K562 (cell line): ENCODE measurements at regions not wholly inside any gene's neighbourhood (a gene's known extent, or its start where the extent isn't known, plus 50 kb on each side); places are given as distances from the start of the nearest gene placed in this dataset.

Source experiments
- ATAC-seq: fragments of 200-7000 bp; cut with Tn5 transposase; 3 replicates; pipeline ENCODE4 v1.9.1; 2020; ENCODE audit warnings: moderate library complexity
- BruUV-seq: library from RNA; stranded (reverse); fragments of 400-500 nt; replicated peaks from 2 replicates; lab custom pipeline; 2021; lab: Mats Ljungman, UMichigan
- CTCF ChIA-PET: fragments of 300-600 bp; formaldehyde crosslinking; extraction: SDS; loops from one replicate; lab custom pipeline; 2021; ENCODE audit warnings: low intra/inter-chr PET ratio; lab: Yijun Ruan, JAX
- POLR2A ChIA-PET: fragments of 300-600, 350-650 bp; sonication (Branson Sonifier 250); formaldehyde crosslinking; extraction: SDS; loops from one replicate; lab custom pipeline; 2021; ENCODE audit warnings: antibody characterized with exemption, inconsistent platforms; lab: Yijun Ruan, JAX
- DNase-seq, 4 experiments: peaks; one replicate each; pipeline versions ENCODE4 v3.0.0 to v3.0.0-alpha.2; 2011 to 2018; ENCODE audit warnings: low spot score in 3 of 4, mixed read lengths in 3 of 4; ENCODE audit errors: extremely low read depth in 1 of 4
- FAIRE-seq: peaks from 2 replicates; lab custom pipeline; 2011; peaks lifted over from hg19 to GRCh38; lab: Jason Lieb, UNC
- H2AFZ ChIP-seq: 2 replicates; pipeline ENCODE4 v1.6.0; 2011; ENCODE audit warnings: low read depth, low read length, control low read depth, inconsistent platforms
- H3K27ac ChIP-seq: fragments of 200-600 bp; 3 replicates; pipeline ENCODE4 v1.8.0; 2011; ENCODE audit warnings: low read depth, mild to moderate bottlenecking, control low read depth, inconsistent platforms, low read length, moderate library complexity, mixed read lengths; ENCODE audit errors: extremely low read depth
- H3K27me3 ChIP-seq, 2 experiments: fragments of 300-600 bp in 1 of 2; 2 replicates in 1 of 2; 3 replicates in 1 of 2; pipeline versions ENCODE4 v1.6.0 to v1.8.0; 2011; ENCODE audit warnings: inconsistent platforms in 2 of 2, low read length in 2 of 2, mild to moderate bottlenecking in 1 of 2, mixed read lengths in 1 of 2, moderate library complexity in 1 of 2; ENCODE audit not compliant: control insufficient read depth in 2 of 2, insufficient read depth in 2 of 2
- H3K36me3 ChIP-seq: fragments of 300-600 bp; 3 replicates; pipeline ENCODE4 v1.8.0; 2011; ENCODE audit warnings: mild to moderate bottlenecking, low read length, inconsistent platforms; ENCODE audit not compliant: control insufficient read depth, insufficient read depth
- H3K4me1 ChIP-seq, 2 experiments: fragments of 200-600 bp in 1 of 2; replicated peaks in 1 of 2; 2 replicates in 1 of 2; 3 replicates in 1 of 2; pipeline versions ENCODE4 v1.5.1 to v1.8.0; 2011; ENCODE audit warnings: inconsistent platforms in 2 of 2, low read length in 2 of 2, mild to moderate bottlenecking in 1 of 2, mixed read lengths in 1 of 2, moderate library complexity in 1 of 2; ENCODE audit not compliant: control insufficient read depth in 2 of 2, insufficient read depth in 2 of 2
- H3K4me2 ChIP-seq: 2 replicates; pipeline ENCODE4 v1.6.1; 2011; ENCODE audit warnings: low read length, control low read depth, inconsistent platforms, mixed read lengths; ENCODE audit not compliant: insufficient read depth
- H3K4me3 ChIP-seq: fragments of 200-600 bp; sonication (generic), shearing (Covaris generic); 2 replicates; pipeline ENCODE4 v1.5.1; 2016; ENCODE audit warnings: control low read depth, inconsistent platforms
- H3K79me2 ChIP-seq: fragments of 200-600 bp; 3 replicates; pipeline ENCODE4 v1.8.0; 2011; ENCODE audit warnings: low read length, inconsistent platforms; ENCODE audit not compliant: control insufficient read depth, insufficient read depth
- H3K9ac ChIP-seq, 2 experiments: 2 replicates each; pipeline versions ENCODE4 v1.6.0 to v1.6.1; 2011; ENCODE audit warnings: low read depth in 2 of 2, low read length in 2 of 2, control low read depth in 1 of 2, inconsistent platforms in 1 of 2, mild to moderate bottlenecking in 1 of 2, mixed read lengths in 1 of 2; ENCODE audit not compliant: insufficient read depth in 1 of 2
- H3K9me1 ChIP-seq: one replicate; pipeline ENCODE4 v1.6.0; 2011; ENCODE audit warnings: inconsistent platforms, mild to moderate bottlenecking, low read length, moderate library complexity; ENCODE audit not compliant: control insufficient read depth, insufficient read depth
- H3K9me3 ChIP-seq: replicated peaks from 2 replicates; pipeline ENCODE4 v1.5.1; 2011; ENCODE audit warnings: low read depth, low read length, inconsistent platforms; ENCODE audit not compliant: control insufficient read depth, insufficient read depth
- H4K20me1 ChIP-seq: replicated peaks from 2 replicates; pipeline ENCODE4 v1.6.1; 2011; ENCODE audit warnings: low read length, inconsistent platforms, mixed read lengths; ENCODE audit not compliant: control insufficient read depth, insufficient read depth
- ERF ChIP-seq: fragments of 450-650 bp; formaldehyde crosslinking; IDR thresholded peaks from 2 replicates; pipeline ENCODE4 v1.4.0; 2020; ENCODE audit warnings: mild to moderate bottlenecking, mixed read lengths
- ILK ChIP-seq: fragments of 450-650 bp; IDR thresholded peaks from 2 replicates; pipeline ENCODE4 v1.6.1; 2016; ENCODE audit warnings: missing genetic modification characterization, low read depth, mild to moderate bottlenecking, missing compliant biosample characterization, moderate library complexity, borderline replicate concordance
- MCM3 ChIP-seq: fragments of 450-650 bp; IDR thresholded peaks from 2 replicates; pipeline ENCODE4 v1.6.1; 2016
- MYNN ChIP-seq, 2 experiments: sonication (generic); formaldehyde crosslinking in 1 of 2; IDR thresholded peaks; 2 replicates each; pipeline versions ENCODE4 v1.5.0 to v1.6.1; 2016 to 2020; ENCODE audit warnings: antibody characterized with exemption in 1 of 2, missing genetic modification reagents in 1 of 2
- RB1 ChIP-seq: fragments of 450-650 bp; IDR thresholded peaks from 2 replicates; pipeline ENCODE4 v1.6.1; 2017; ENCODE audit warnings: low read depth, mild to moderate bottlenecking
- THRAP3 ChIP-seq: fragments of 450-650 bp; IDR thresholded peaks from 2 replicates; pipeline ENCODE4 v1.6.1; 2016; ENCODE audit warnings: mild to moderate bottlenecking, inconsistent platforms, borderline replicate concordance
- ZNF124 ChIP-seq: sonication (generic); formaldehyde crosslinking; IDR thresholded peaks from 2 replicates; pipeline ENCODE4 v1.8.1; 2022; ENCODE audit warnings: missing genetic modification reagents
- ZNF347 ChIP-seq: fragments of 450-650 bp; formaldehyde crosslinking; IDR thresholded peaks from 2 replicates; pipeline ENCODE4 v1.4.0; 2020; ENCODE audit warnings: low read depth, mild to moderate bottlenecking, moderate library complexity
- WGBS: fragments of 100-300 bp; shearing (Covaris generic); methylation state at CpG from one replicate; pipeline ENCODE4 v1.1.6; 2016; ENCODE audit warnings: low coverage, mixed read lengths; ENCODE audit not compliant: insufficient coverage; ENCODE audit errors: missing lambda C conversion rate; 5-methylcytosine and 5-hydroxymethylcytosine counted together
- in situ Hi-C: fragments of 300-500 bp; cut with MboI; formaldehyde crosslinking; loops from 4 replicates; pipeline ENCODE4 v1.15.0; 2018; ENCODE audit warnings: inconsistent platforms, mixed read lengths
- intact Hi-C: fragments of 100-400 bp; cut with micrococcal nuclease; formaldehyde crosslinking; loops from 2 replicates; pipeline ENCODE4 v1.14.2; 2022
- TF ChIP-seq, protein P1 (sequence below): fragments of 450-650 bp; formaldehyde crosslinking; IDR thresholded peaks from 2 replicates; pipeline ENCODE4 v1.4.0; 2020; ENCODE audit warnings: mild to moderate bottlenecking
- TF ChIP-seq, protein P2 (sequence below): fragments of 450-650 bp; formaldehyde crosslinking; IDR thresholded peaks from 2 replicates; pipeline ENCODE4 v1.4.0; 2022; ENCODE audit warnings: missing genetic modification characterization
- TF ChIP-seq, protein P3 (sequence below): IDR thresholded peaks from 2 replicates; pipeline ENCODE4 v1.6.1; 2016; ENCODE audit warnings: missing genetic modification characterization, missing compliant biosample characterization
- TF ChIP-seq, protein P4 (sequence below): fragments of 150-350 bp; conservative IDR thresholded peaks from 2 replicates; pipeline ENCODE4 v1.6.1; 2014; ENCODE audit warnings: low read length

DNA sequence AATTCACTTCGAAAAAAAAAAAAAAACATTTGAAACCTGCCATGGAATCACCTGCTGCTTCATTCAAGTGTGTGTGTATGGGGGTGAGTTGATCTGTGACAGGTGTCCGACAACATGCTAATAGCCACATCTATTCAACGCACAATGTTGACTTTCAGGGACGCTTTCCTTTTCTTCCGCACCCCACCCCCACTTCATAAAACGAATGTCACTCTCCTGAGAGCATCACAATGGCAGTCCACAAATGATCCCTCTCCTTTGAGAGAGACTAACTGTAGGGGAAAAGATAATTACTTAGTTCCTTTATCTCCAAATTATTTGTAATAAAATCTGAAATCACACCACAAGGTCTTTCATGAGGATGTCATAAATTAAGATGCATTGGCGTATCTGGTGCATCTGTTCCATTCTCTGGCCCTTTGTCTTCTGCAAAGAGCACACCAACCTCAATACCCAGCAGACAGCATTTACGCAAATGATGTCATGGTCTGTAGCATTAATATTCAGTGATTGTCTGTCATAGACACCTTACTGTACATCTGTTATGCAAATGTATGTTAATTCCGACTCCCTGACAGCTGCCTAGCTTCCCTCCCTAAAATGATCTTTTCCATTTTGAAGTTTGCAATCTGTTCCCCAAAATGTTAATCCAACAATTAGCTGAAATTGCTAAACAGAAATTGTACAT, 640.0 kb upstream of the BOD1L1 start:
- Histone ChIP-seq H3K4me2 (no peak overlapping the region), H3K27me3 (no peaks in the 10 kb centered on the region), H3K79me2 (no peaks in the 10 kb centered on the region), H3K9me1 (no peaks in the 10 kb centered on the region), H4K20me1 (no peaks in the 10 kb centered on the region), H3K27ac (no peak overlapping the region), H3K4me1 (no peaks in the 10 kb centered on the region), H3K9me3 (no peaks in the 10 kb centered on the region), H3K9ac (no peak overlapping the region), H2AFZ (no peak overlapping the region), H3K4me3 (no peak overlapping the region), H3K36me3 (no peaks in the 10 kb centered on the region)
- ChIA-PET CTCF (no interaction called here), POLR2A (no interaction called here)
- 5% methylated on average over 9 of the region's 9 CpGs for WGBS
- ATAC-seq (no peak), FAIRE-seq (no peak), DNase-seq (no peak)
- no TSS peak for BruUV-seq
- in situ Hi-C loops (no loop called here), intact Hi-C loops (no loop called here)
- TF ChIP-seq ILK (tag) (no peak), RB1 (no peak), MCM3 (no peak), THRAP3 (no peak), MYNN (IDR thresholded peaks at IDR 0.05) (no peak), MYNN (CRISPR knock-in tag; IDR thresholded peaks at IDR 0.05) (no peak), ZNF124 (CRISPR knock-in tag) (no peak), ERF (CRISPR knock-in tag) (no peak), ZNF347 (CRISPR knock-in tag) (no peak)
- TF ChIP-seq, protein P1, sequence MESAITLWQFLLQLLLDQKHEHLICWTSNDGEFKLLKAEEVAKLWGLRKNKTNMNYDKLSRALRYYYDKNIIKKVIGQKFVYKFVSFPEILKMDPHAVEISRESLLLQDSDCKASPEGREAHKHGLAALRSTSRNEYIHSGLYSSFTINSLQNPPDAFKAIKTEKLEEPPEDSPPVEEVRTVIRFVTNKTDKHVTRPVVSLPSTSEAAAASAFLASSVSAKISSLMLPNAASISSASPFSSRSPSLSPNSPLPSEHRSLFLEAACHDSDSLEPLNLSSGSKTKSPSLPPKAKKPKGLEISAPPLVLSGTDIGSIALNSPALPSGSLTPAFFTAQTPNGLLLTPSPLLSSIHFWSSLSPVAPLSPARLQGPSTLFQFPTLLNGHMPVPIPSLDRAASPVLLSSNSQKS = no peak
- TF ChIP-seq, protein P2, sequence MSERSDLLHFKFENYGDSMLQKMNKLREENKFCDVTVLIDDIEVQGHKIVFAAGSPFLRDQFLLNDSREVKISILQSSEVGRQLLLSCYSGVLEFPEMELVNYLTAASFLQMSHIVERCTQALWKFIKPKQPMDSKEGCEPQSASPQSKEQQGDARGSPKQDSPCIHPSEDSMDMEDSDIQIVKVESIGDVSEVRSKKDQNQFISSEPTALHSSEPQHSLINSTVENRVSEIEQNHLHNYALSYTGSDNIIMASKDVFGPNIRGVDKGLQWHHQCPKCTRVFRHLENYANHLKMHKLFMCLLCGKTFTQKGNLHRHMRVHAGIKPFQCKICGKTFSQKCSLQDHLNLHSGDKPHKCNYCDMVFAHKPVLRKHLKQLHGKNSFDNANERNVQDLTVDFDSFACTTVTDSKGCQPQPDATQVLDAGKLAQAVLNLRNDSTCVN = no peak
- TF ChIP-seq, protein P3, sequence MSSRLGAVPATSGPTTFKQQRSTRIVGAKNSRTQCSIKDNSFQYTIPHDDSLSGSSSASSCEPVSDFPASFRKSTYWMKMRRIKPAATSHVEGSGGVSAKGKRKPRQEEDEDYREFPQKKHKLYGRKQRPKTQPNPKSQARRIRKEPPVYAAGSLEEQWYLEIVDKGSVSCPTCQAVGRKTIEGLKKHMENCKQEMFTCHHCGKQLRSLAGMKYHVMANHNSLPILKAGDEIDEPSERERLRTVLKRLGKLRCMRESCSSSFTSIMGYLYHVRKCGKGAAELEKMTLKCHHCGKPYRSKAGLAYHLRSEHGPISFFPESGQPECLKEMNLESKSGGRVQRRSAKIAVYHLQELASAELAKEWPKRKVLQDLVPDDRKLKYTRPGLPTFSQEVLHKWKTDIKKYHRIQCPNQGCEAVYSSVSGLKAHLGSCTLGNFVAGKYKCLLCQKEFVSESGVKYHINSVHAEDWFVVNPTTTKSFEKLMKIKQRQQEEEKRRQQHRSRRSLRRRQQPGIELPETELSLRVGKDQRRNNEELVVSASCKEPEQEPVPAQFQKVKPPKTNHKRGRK = no peak
- TF ChIP-seq, protein P4, sequence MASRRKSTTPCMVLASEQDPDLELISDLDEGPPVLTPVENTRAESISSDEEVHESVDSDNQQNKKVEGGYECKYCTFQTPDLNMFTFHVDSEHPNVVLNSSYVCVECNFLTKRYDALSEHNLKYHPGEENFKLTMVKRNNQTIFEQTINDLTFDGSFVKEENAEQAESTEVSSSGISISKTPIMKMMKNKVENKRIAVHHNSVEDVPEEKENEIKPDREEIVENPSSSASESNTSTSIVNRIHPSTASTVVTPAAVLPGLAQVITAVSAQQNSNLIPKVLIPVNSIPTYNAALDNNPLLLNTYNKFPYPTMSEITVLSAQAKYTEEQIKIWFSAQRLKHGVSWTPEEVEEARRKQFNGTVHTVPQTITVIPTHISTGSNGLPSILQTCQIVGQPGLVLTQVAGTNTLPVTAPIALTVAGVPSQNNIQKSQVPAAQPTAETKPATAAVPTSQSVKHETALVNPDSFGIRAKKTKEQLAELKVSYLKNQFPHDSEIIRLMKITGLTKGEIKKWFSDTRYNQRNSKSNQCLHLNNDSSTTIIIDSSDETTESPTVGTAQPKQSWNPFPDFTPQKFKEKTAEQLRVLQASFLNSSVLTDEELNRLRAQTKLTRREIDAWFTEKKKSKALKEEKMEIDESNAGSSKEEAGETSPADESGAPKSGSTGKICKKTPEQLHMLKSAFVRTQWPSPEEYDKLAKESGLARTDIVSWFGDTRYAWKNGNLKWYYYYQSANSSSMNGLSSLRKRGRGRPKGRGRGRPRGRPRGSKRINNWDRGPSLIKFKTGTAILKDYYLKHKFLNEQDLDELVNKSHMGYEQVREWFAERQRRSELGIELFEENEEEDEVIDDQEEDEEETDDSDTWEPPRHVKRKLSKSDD = no peak
